Ascending aorta (tissue), 2 donors: ENCODE measurements at regions not wholly inside any gene's neighbourhood (a gene's known extent, or its start where the extent isn't known, plus 50 kb on each side); places are given as distances from the start of the nearest gene placed in this dataset.

Source experiments
- DNase-seq, 2 donors: peaks; one replicate each; pipeline ENCODE4 v3.0.0-alpha.2; 2019; ENCODE audit warnings: low spot score in 2 of 2
- H3K27ac ChIP-seq, 2 donors: fragments of 200-600 bp; sonication (generic); one replicate each; pipeline ENCODE4 v1.5.1; 2016 to 2017; ENCODE audit warnings: mild to moderate bottlenecking in 1 of 2
- H3K27me3 ChIP-seq: fragments of 200-600 bp; sonication (generic); one replicate; pipeline ENCODE4 v1.5.1; 2017
- H3K36me3 ChIP-seq, 2 donors: fragments of 200-600 bp; sonication (generic); one replicate each; pipeline ENCODE4 v1.5.1; 2016
- H3K4me1 ChIP-seq, 2 donors: fragments of 200-600 bp; sonication (generic); one replicate each; pipeline ENCODE4 v1.5.1; 2016 to 2017; ENCODE audit warnings: mild to moderate bottlenecking in 1 of 2
- H3K4me3 ChIP-seq, 2 donors: fragments of 200-600 bp; sonication (generic); one replicate each; pipeline ENCODE4 v1.5.1; 2016 to 2017; ENCODE audit warnings: mild to moderate bottlenecking in 1 of 2
- H3K9me3 ChIP-seq, 2 donors: fragments of 200-600 bp; sonication (generic); one replicate each; pipeline ENCODE4 v1.5.1; 2016
- CTCF ChIP-seq, 3 experiments: fragments of 200-600 bp in 2 of 3; fragments of 450-650 bp in 1 of 3; sonication (generic) in 2 of 3; IDR thresholded peaks; one replicate each; pipeline ENCODE4 v1.5.1; 2016 to 2019; ENCODE audit warnings: antibody characterized with exemption in 3 of 3, mild to moderate bottlenecking in 1 of 3, moderate library complexity in 1 of 3
- intact Hi-C: fragments of 100-400 bp; cut with DNase I; formaldehyde crosslinking; loops from one replicate; pipeline ENCODE4 v1.15.1; 2023

GRCh38 chr11:121723246-121723741 lies 270.5 kb upstream of the SORL1-AS1 start:
- Histone ChIP-seq H3K9me3 (no peaks in the 10 kb centered on the region), H3K27ac (peak overlapping the region; percentile 85 to 93), H3K36me3 (no peaks in the 10 kb centered on the region), H3K4me1 (no peaks in the 10 kb centered on the region), H3K27me3 (no peaks in the 10 kb centered on the region), H3K4me3 (peak overlapping the region; percentile 64 to 79)
- TF ChIP-seq CTCF (IDR thresholded peaks at IDR 0.05), result no peak
- intact Hi-C loops, result loop anchor here (1.0 to 5.0 kb wide), 3 partner anchors 19 to 379 kb away; no protein-coding TSS in a partner anchor
- peak in 1 of 2 donors; percentile 65 for DNase-seq

GRCh38 chr11:121722431-121723245 lies 269.9 kb upstream of the SORL1-AS1 start:
- no peaks in the 10 kb centered on the region for H3K36me3 ChIP-seq
- peak; percentile 77 to 89 for DNase-seq
- no peaks in the 10 kb centered on the region for H3K4me1 ChIP-seq
- intact Hi-C loops, result loop anchor here (1.0 to 5.0 kb wide), 3 partner anchors 20 to 380 kb away; no protein-coding TSS in a partner anchor
- H3K9me3 ChIP-seq, result no peaks in the 10 kb centered on the region
- peak in 2 of 3 experiments; percentile 9 to 14 for TF ChIP-seq CTCF (IDR thresholded peaks at IDR 0.05)
- H3K27me3 ChIP-seq, result no peaks in the 10 kb centered on the region
- H3K27ac ChIP-seq, result peak overlapping the region; percentile 85 to 93
- H3K4me3 ChIP-seq, result peak overlapping the region; percentile 64 to 79

GRCh38 chr11:121721961-121722360 lies 269.2 kb upstream of the SORL1-AS1 start:
- no peaks in the 10 kb centered on the region for H3K27me3 ChIP-seq
- intact Hi-C loops, result loop anchor here (2.0 to 5.0 kb wide), 2 partner anchors 65 to 380 kb away; no protein-coding TSS in a partner anchor
- no peaks in the 10 kb centered on the region for H3K4me1 ChIP-seq
- no peak for TF ChIP-seq CTCF (IDR thresholded peaks at IDR 0.05)
- peak overlapping the region; percentile 64 to 79 for H3K4me3 ChIP-seq
- H3K36me3 ChIP-seq, result no peaks in the 10 kb centered on the region
- no peaks in the 10 kb centered on the region for H3K9me3 ChIP-seq
- H3K27ac ChIP-seq, result peak overlapping the region; percentile 85 to 93
- no peak for DNase-seq

GRCh38 chr11:121721448-121721847 lies 268.7 kb upstream of the SORL1-AS1 start:
- Histone ChIP-seq H3K27me3 (no peaks in the 10 kb centered on the region), H3K4me1 (no peaks in the 10 kb centered on the region), H3K4me3 (no peak overlapping the region), H3K27ac (peak overlapping the region in 1 of 2 donors; percentile 85), H3K36me3 (no peaks in the 10 kb centered on the region), H3K9me3 (no peaks in the 10 kb centered on the region)
- TF ChIP-seq CTCF (IDR thresholded peaks at IDR 0.05), result no peak
- no peak for DNase-seq
- intact Hi-C loops, result loop anchor here (5.0 kb wide), 1 partner anchor 381 kb away; no protein-coding TSS in a partner anchor

- Histone ChIP-seq H3K27ac (no peak overlapping the region), H3K36me3 (no peaks in the 10 kb centered on the region), H3K27me3 (no peaks in the 10 kb centered on the region), H3K4me1 (no peaks in the 10 kb centered on the region), H3K9me3 (no peaks in the 10 kb centered on the region), H3K4me3 (no peak overlapping the region)
- intact Hi-C loops, result no loop called here
- DNase-seq, result no peak
- no peak for TF ChIP-seq CTCF (IDR thresholded peaks at IDR 0.05)
Measured at GRCh38 chr11:121717296-121717695, 264.5 kb upstream of the SORL1-AS1 start.
